HG03039 (cell line): ENCODE measurements at regions not wholly inside any gene's neighbourhood (a gene's known extent, or its start where the extent isn't known, plus 50 kb on each side); places are given as distances from the start of the nearest gene placed in this dataset.

Experiments used
- ATAC-seq: cut with Tn5 transposase; IDR thresholded peaks from one replicate; pipeline ENCODE4 v1.9.1; 2021; ENCODE audit warnings: mild to moderate bottlenecking, moderate library complexity; ENCODE audit not compliant: unreplicated experiment

DNA sequence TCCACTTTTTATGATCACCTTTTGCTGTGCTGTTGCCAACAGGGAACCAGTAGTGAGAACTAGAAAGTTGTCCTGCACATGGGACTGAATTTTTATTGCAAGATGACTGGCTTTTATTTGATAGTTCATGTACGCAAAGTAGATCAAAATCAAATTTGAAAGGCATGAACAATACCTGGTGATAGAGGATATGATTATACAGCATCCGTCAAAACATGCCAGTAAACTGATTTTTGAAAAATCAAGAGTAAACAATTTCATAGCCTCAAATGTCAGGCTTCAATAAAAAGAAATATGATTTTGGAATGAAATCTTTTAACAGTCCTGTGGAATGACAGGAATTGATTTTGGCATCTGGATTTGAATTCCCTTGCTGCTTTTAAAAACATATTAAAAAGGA, 219.6 kb upstream of the LRRN1 start:
- ATAC-seq = no peak

DNA sequence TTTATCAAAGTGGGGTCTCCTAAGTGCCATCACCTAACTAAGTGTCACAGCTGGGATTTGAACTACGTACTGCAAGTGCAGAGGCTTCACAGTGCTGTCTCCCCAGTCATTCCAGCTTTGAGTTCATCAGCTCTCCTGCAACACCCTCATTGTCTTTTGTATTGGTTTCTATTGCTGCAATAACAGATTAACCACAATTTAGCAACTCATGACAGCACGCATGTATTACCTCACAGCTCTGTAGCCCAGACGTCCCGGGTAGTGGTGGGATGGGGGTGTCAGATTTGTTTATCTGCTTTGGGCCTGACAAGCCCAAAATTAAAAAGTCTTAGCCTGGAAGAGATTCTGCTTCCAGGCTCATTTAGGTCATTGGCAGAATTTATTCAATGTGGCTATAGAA, 220.5 kb upstream of the LRRN1 start:
- ATAC-seq = no peak

DNA sequence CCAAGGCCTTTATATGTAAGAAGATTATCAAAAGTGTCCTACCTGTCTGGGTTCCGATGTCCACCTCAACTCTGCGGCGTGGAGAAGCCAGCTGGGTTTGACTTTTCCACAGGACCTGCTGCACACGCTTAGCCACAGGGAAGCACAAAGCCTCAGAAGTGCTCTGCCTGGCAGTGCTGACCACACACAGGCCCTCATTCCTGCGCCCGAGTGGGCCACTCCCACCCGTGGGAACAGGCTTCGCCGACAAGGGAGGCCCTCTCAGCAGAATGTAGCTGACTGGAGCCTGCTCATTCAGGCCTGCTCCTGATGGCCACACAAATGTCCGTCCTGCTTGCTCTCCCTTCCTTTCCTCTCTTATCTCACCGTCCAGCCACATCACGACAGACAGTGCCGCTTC, 221.4 kb upstream of the LRRN1 start:
- ATAC-seq = no peak

DNA sequence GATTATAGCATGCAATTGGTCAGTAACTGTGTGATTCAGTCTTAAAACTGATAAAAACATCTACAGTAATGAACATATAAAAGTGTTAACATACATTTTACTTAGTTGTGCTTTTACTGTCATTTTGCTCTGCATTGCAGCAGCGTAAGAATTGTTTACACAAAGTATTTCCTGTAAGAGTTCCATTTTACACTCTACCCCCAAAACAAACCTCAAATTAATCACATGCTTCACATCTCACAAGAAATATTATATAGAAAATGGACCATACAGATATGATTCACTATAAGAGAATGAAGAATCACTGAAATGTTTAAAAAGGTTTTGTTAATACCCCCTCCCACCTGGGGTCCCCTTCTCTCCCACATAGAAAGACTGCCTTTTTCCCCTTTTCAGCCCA, 225.9 kb upstream of the LRRN1 start:
- no peak for ATAC-seq

DNA sequence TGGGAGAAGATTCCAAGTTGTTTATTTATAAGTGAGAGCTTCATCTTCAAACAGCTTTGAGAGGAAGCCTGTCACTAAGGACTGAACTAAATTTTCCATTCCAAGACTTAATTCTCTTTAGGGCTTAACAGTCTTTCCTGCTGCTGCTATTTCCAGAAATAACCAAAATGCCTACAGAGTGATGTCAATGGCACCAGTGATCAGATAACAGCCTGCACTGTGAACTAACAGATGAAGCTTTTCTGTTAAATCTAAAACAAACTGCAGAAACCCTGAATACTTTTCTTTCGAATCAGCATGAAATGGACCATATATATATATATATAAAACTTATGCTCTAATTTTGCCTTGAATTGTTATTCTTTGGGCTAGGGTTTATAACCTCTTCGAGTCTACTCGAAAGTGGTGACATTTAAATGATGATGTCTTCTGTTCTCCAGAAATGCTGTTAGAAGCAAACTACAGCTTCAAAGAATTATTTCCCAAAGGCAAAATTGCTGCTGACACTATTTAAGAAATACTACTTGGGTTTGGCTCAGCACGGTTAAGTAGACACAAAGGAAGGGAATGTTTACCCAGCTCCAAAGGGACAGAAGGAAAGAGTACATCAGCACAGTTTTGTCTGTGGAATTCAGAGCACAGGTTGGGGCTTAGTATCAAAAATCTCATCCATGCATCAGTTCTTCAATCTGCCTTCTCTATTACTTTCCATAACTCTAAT, 238.5 kb upstream of the LRRN1 start:
- no peak for ATAC-seq

DNA sequence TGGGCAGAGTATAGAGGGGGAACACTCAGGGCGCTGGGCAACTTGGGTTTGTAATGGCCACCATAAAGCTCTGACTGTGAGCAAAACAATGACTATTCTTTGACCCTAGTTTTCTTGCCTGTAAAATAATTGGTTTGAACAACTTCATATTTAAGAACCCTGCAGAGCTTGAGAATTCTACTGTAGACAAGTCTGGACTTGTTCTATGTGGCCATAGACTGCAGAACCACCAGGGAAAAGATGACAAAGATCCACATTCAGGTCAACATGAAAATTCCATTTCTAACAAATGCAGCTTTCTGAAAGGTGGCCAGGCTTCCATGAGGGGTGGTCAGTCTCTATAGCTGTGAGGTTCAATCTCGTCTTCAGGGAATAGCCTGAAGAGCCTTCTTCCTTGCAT, 239.4 kb upstream of the LRRN1 start:
- ATAC-seq = no peak

DNA sequence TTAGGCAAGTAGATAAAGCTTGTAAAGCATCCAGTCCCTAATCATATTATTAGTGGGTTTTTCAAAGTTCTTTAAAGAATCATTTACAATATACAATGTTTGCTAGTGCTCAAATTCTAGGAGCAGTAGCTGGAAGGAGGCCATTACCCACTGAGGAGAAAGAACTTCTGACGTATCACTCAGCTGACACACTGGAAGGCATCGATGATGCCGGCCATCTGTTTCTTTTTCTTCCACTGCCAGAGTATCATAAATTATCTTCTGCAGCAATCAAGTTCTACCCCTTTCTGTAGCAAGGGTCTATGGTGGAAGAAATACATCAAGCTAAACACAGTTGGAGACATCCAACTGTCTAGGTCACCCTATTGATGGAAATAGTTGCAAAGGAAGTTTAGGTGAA, 243.2 kb upstream of the LRRN1 start:
- no peak for ATAC-seq

DNA sequence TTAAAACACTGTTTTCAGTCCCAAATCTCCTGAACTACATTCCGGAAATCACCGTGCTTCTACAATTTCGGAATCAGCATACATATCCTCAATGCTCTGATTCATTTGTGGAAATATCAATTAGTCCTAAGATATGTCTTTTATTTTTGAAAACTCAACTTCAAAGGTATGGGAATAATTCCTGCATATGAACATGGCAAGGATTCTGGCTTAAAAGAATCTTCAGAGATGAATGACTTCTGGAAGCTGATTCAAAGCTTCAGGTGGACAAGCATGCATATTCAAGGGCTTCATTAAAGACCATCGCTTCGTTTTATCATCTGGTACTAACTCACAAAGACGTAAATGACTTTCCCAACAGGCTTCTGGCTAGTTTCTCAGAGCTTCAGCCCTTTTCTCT, 246.0 kb upstream of the LRRN1 start:
- ATAC-seq = no peak

DNA sequence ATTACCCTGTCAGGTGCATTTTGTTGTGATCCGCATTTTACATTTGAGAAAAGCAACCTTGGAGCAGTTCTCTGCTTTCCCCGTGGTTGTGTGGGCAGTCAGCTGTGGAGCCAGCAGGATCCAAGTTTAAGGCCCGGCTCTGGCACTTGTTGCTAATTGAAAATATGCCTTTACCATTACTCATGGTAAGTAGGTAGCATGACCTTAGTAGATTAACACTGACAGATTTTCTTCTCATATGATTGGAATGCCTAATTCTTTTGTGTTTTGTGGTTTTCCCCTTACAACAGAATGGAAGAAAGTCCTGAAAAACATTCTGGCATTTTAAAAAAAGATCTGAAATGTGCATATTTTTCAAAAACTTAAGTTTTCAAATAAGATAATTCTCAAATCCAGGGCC, 246.5 kb upstream of the LRRN1 start:
- ATAC-seq = no peak

DNA sequence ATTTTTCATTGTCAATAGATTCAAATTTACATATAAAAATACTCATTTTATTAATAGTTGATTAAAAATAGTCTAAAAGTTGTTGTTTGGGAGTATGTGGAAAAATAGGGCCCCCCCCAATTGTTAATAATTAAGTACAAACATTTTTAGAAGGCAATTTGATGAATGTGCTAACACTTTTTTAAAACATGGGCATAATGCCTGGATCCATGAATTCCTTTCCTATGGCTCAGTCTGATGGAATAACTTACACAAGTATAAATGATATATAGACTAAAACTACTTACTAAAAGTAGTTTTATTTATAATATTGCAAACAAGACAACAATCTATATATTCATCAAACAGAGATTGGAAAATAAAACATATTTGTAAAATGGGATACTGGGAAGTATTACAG, 247.2 kb upstream of the LRRN1 start:
- ATAC-seq = no peak

DNA sequence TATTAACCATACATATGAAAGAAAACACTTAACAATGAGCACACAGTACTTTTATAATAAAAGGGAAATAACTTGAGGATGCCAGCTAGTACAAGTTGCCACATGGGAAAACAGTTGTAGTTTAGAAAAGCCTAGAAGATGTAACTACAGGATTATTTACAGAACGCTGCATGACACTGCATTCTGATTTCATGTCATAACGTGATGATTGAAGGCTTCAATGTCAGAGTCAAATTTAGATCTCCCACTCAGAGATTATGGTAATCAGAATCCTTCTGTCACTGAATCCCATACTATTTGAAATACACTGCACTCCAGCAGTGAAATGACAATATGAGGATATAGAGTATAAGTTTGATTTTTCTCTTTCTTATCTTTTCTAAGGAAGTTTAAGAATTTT, 253.9 kb upstream of the LRRN1 start:
- ATAC-seq = no peak

DNA sequence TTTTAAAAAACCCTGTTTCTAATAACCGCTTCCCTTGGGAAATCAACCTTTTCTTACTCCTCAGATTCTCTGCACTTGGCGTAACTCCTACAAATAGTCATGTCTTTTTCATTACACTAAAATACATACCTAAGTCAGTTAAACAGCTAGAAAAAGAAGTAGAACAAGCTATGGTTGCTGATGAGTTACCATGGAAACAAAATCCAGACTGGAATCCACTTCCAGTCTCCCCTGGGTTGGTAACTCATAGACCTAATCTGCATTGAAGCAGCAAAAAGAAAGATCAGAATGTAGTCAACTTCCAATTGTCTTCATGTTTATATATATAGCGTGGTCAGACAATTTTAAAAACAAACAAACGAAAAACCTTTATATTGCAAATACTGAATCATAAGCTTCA, 260.8 kb upstream of the LRRN1 start:
- ATAC-seq = no peak

DNA sequence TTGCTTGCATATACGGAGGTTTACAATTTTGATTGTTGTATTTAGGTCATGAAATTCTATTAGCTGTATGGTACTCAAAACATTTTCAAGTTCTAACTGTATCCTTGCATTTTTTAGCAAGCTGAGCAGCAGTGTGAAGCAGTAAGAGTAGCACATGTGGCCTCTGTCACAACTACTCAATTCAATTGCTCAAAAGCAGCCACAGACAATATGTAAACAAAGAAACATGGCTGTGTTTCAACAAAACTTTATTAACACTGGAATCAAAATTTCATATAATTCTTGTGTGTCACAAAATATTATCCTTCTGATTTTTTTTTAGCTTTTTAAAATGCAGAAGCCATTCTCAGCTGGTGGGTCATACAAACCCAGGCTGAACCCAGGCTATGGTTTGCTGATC, 266.7 kb upstream of the LRRN1 start:
- no peak for ATAC-seq

DNA sequence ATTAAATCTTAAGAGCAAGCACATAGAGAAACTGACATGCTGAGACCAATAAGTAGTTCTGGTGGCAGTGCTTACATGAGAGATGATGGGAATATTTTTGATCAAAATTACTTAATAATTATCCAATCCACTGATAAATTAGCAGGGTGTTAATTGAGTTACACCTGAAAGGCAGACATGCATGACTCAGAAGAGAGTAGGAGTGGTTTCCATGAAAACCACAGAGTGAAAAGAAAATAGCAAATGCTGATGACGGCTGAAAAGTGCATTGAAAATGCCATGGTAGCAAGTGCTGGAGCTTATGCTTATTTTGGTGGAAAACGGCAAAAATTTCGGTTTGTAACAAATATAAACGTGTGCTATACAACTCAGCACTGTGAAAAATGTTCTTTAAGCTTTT, 267.8 kb upstream of the LRRN1 start:
- no peak for ATAC-seq

DNA sequence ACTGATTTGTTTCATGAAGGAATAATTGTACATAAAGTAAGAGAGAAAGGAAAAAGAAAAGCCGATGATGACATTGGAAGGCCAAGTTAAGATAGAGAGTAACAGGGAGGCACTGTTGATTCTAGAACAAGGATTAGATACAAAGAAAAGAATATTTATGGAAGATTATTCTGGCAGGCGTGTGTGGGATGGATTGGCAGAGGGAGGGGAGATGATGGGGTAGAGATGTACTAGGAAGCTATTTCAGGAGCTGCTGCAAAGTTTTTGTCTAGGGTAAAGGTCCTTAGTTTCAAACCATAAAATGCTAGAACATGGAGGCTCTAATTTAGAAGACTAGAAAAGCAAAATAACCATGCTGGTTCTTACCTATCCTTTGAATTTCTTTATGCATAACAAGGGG, 280.0 kb upstream of the LRRN1 start:
- no peak for ATAC-seq

DNA sequence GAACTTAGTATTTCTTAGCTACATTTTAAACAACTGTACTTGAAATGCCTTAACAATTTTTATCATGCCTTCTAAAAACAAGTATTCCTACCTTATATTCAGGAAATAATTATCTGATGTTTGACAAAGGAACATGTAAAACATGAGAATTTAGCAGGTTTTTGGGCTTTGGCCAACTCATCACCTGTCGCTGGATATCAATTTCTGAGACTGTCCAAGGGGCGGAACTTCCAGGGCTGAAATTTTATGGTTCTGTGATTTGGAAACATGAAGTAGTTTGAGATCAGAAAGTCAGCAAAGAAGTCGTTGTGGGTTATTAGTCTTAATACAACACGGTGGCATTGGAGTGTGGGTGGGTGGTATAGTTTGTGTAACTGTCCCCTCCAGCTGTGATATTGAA, 282.2 kb upstream of the LRRN1 start:
- no peak for ATAC-seq

DNA sequence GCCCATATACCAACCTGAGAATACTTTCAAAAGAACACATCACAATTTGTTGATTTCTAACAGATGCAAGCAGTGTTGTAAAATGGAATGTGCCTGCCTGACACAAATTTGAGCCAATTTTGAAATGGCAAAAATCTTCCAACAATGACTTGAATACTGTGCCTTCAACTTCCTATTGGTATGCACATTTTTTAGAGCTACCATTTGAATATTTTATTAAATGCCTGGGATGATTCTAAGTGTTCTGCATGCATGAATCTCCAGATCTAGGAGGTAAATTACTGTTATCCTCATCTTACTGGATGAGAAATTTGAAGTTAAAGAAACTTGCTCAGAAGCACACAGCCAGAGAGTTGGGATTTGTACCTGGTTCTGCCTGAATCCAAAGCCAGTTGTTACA, 282.8 kb upstream of the LRRN1 start:
- ATAC-seq = no peak

DNA sequence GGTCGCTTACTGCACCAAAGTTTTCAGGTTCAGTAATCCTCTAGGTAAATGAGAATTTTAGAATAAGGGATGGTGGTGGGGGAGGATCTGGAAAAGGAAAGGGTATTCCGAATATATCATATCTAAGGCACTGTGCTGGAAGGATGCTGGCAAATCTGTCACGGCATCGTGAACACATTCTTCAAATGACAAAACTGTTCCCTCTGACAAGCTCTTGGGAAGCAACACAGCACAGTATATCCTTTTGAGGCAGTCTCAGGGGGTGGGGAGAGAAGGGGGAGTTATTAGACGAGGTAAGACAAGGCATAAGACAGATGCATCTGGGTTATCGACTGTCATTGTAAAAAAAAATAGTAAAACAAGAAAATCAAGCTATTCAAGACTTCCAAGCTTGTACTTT, 289.6 kb upstream of the LRRN1 start:
- ATAC-seq = no peak

DNA sequence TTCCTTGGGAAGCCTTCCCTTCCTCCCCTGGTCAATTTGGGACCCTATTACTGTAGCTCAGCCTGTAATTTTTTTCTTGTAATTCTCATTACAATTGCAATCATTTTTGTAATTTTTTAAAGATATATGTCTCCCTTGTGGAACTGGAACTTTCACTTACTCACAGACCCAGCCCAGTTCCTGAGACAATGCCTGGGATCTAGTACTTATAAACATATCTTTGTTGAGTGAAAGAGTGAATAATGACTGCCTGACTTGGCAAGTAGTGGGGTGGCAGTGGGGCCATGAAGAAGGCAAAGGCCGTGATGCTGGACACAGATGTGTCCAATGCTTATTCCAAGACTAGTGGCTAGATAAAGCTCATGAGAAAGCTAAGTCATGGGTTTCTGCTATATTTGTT, 294.5 kb upstream of the LRRN1 start:
- ATAC-seq = no peak

DNA sequence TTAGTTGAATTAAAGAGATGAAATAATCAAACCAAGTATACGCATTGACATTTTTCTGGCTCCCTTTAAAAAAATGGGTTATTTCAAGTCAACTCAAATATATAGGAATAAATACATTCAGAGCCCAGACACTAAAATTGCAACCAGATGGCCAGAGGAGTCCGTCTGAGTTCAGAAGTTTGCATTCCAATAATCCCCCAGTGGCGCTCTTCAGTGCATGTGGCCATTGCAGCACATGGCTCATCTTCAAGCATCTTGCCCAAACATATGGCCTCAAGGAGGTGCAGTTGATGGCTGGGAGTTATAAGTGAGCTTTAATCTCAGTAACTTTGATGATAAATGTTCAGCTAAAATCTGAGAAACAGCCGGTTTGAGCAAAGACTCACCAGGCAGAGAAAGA, 295.8 kb upstream of the LRRN1 start:
- no peak for ATAC-seq

DNA sequence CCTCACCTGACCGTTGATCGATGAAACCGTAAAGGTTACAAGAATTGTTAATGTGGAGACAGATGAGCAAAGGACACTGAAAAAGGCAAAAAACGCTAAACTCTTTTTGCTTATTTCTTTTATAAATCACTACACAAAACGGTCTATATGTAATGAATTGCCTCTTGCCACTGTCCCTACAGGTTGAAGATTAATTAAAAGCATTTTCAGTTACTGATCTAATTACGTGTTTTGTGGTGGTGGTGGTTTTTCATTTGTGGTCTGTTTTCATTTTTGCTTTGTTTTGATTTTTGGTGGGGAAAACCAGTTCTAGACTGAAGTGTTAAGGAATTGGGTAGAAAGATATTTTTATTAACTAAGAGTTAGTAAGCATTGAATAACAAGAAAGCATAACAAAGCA, 299.2 kb upstream of the LRRN1 start:
- no peak for ATAC-seq

DNA sequence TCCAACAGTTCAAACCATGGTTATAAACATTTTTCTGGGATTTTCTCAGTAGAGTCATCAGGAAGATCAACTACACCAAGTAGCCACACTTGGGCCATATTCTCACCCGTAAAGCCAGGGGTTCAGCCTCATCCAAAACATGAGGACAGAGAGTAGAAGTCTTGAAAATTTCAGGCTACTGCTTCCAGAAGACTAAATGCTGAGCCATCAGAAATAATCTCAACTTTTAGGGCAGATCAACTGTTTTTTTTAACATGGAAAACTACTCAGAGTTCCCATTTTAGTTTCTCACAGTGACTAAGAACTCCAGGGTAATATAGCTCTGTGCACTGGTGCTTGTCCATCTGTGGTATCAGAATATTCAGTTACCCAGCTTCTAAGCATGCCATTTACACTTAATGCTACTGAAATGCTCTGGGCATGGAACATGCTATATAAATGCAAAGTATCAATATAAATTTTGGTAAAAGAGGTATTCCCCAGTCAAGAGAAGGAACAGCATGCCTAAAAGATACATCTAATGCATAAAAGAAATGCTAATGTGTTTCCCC, 300.1 kb upstream of the LRRN1 start:
- ATAC-seq = no peak

DNA sequence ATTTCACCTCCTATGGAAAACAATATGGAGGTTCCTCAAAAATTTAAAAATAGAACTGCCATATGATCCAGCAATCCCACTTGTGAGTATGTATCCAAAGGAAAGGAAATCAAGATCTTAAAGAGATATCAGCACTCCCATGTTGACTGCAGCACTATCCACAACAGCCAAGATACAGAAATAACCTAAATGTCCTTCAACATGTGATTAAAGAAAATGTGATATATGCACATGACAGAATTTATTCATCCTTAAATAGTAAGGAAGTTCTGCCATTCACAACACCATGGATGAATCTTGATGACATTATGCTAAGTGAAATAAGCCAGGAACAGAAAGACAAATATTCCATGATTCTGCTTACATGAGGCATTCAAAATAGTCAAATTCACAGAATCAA, 303.6 kb upstream of the LRRN1 start:
- no peak for ATAC-seq
